SU-DHL-6 (cell line): ENCODE measurements at regions not wholly inside any gene's neighbourhood (a gene's known extent, or its start where the extent isn't known, plus 50 kb on each side); places are given as distances from the start of the nearest gene placed in this dataset.

Source experiments
- CTCF ChIP-seq: fragments of 200-600 bp; sonication (generic); IDR thresholded peaks from one replicate; pipeline ENCODE4 v1.5.1; 2017; ENCODE audit warnings: antibody characterized with exemption, mild to moderate bottlenecking, low read length, moderate library complexity; ENCODE audit not compliant: insufficient read depth, poor library complexity, severe bottlenecking
- EZH2phosphoT487 ChIP-seq: fragments of 200-600 bp; sonication (generic), shearing (Covaris generic); conservative IDR thresholded peaks from 2 replicates; pipeline ENCODE4 v1.6.1; 2018; ENCODE audit warnings: mild to moderate bottlenecking, antibody characterized with exemption, low read length, moderate library complexity, mixed read lengths

- TF ChIP-seq CTCF (no peak), EZH2phosphoT487 (no peak)
These were observed 63.0 kb upstream of the MB21D2 start for GRCh38 chr3:192980632-192981031.
